Trophoblast cell (in vitro differentiated cells and primary cell): ENCODE measurements at regions not wholly inside any gene's neighbourhood (a gene's known extent, or its start where the extent isn't known, plus 50 kb on each side); places are given as distances from the start of the nearest gene placed in this dataset.
A peak's percentile ranks its signal among the peaks of the same experiment; 100 is the strongest.

Experiments
- DNase-seq, 2 donors: peaks; one replicate each; pipeline ENCODE4 v3.0.0-alpha.2; 2016
- H2AFZ ChIP-seq: 2 replicates; pipeline ENCODE4 v1.6.1; 2013; ENCODE audit warnings: low read length, moderate library complexity, mild to moderate bottlenecking; ENCODE audit not compliant: insufficient read depth, poor library complexity
- H2AK5ac ChIP-seq: 2 replicates; pipeline ENCODE4 v1.6.1; 2013; ENCODE audit warnings: mild to moderate bottlenecking, low read length
- H2BK120ac ChIP-seq: 2 replicates; pipeline ENCODE4 v1.6.1; 2013; ENCODE audit warnings: low read length, mild to moderate bottlenecking, moderate library complexity; ENCODE audit not compliant: insufficient read depth, poor library complexity
- H2BK12ac ChIP-seq: 2 replicates; pipeline ENCODE4 v1.6.1; 2013; ENCODE audit warnings: mild to moderate bottlenecking, low read length, moderate library complexity
- H2BK5ac ChIP-seq: 2 replicates; pipeline ENCODE4 v1.6.1; 2013; ENCODE audit warnings: low read length, low read depth, moderate library complexity, mild to moderate bottlenecking; ENCODE audit not compliant: poor library complexity
- H3K14ac ChIP-seq: 2 replicates; pipeline ENCODE4 v1.6.1; 2013; ENCODE audit warnings: mild to moderate bottlenecking, low read length
- H3K18ac ChIP-seq: 2 replicates; pipeline ENCODE4 v1.6.1; 2013; ENCODE audit warnings: mild to moderate bottlenecking, low read length
- H3K23ac ChIP-seq: 2 replicates; pipeline ENCODE4 v1.6.1; 2013; ENCODE audit warnings: low read length
- H3K27ac ChIP-seq: 2 replicates; pipeline ENCODE4 v1.5.1; 2013; ENCODE audit warnings: low read depth, mild to moderate bottlenecking, inconsistent platforms, low read length, moderate library complexity
- H3K27me3 ChIP-seq: 2 replicates; pipeline ENCODE4 v1.6.1; 2013; ENCODE audit warnings: inconsistent platforms, mild to moderate bottlenecking, low read length, moderate library complexity; ENCODE audit not compliant: insufficient read depth
- H3K36me3 ChIP-seq, 2 experiments: 1 replicate in 1 of 2; 2 replicates in 1 of 2; pipeline ENCODE4 v1.6.1; 2013; ENCODE audit warnings: low read length in 2 of 2, mild to moderate bottlenecking in 2 of 2, moderate library complexity in 1 of 2; ENCODE audit not compliant: insufficient read depth in 2 of 2, control insufficient read depth in 1 of 2
- H3K4ac ChIP-seq: 2 replicates; pipeline ENCODE4 v1.6.1; 2013; ENCODE audit warnings: low read depth, mild to moderate bottlenecking, low read length, moderate library complexity
- H3K4me1 ChIP-seq, 2 experiments: 1 replicate in 1 of 2; 2 replicates in 1 of 2; pipeline ENCODE4 v1.6.1; 2013; ENCODE audit warnings: low read length in 2 of 2, mild to moderate bottlenecking in 2 of 2, moderate library complexity in 1 of 2; ENCODE audit not compliant: insufficient read depth in 2 of 2, control insufficient read depth in 1 of 2
- H3K4me2 ChIP-seq: 2 replicates; pipeline ENCODE4 v1.6.1; 2013; ENCODE audit warnings: inconsistent platforms, mild to moderate bottlenecking, low read length, moderate library complexity
- H3K4me3 ChIP-seq: 2 replicates; pipeline ENCODE4 v1.5.1; 2013; ENCODE audit warnings: mild to moderate bottlenecking, low read depth, low read length, inconsistent platforms
- H3K79me1 ChIP-seq: one replicate; pipeline ENCODE4 v1.6.1; 2013; ENCODE audit warnings: low read length
- H3K79me2 ChIP-seq: 2 replicates; pipeline ENCODE4 v1.6.1; 2013; ENCODE audit warnings: low read length, mild to moderate bottlenecking; ENCODE audit not compliant: control insufficient read depth, insufficient read depth, poor library complexity
- H3K9ac ChIP-seq: 2 replicates; pipeline ENCODE4 v1.6.1; 2013; ENCODE audit warnings: mild to moderate bottlenecking, low read length
- H3K9me3 ChIP-seq: 2 replicates; pipeline ENCODE4 v1.6.1; 2013; ENCODE audit warnings: low read depth, mild to moderate bottlenecking, control low read depth, inconsistent platforms, low read length; ENCODE audit not compliant: insufficient read depth
- H4K12ac ChIP-seq: 2 replicates; pipeline ENCODE4 v1.6.1; 2013; ENCODE audit warnings: low read depth, mild to moderate bottlenecking, low read length, moderate library complexity
- H4K8ac ChIP-seq: 2 replicates; pipeline ENCODE4 v1.6.1; 2013; ENCODE audit warnings: low read depth, mild to moderate bottlenecking, low read length, moderate library complexity
- H4K91ac ChIP-seq: one replicate; pipeline ENCODE4 v1.6.1; 2013; ENCODE audit warnings: low read depth, mild to moderate bottlenecking, low read length, moderate library complexity
- WGBS: extraction: QIAGEN DNeasy Blood & Tissue Kit; methylation state at CpG from one replicate; pipeline ENCODE4 v1.1.7; 2013; ENCODE audit warnings: missing lambda C conversion rate; ENCODE audit not compliant: insufficient read length, insufficient coverage; ENCODE audit errors: extremely low coverage; 5-methylcytosine and 5-hydroxymethylcytosine counted together

- Histone ChIP-seq H3K27ac (no peak overlapping the region), H3K4me1 (no peaks in the 10 kb centered on the region), H2AK5ac (no peak overlapping the region), H3K23ac (no peak overlapping the region), H3K27me3 (no peaks in the 10 kb centered on the region), H2BK12ac (no peak overlapping the region), H4K8ac (no peak overlapping the region), H3K9me3 (peaks cover 3% of the 10 kb centered on the region), H4K91ac (no peak overlapping the region), H3K4ac (no peak overlapping the region), H4K12ac (no peak overlapping the region), H3K79me2 (no peaks in the 10 kb centered on the region), H2AFZ (no peak overlapping the region), H2BK120ac (no peak overlapping the region), H3K4me3 (no peak overlapping the region), H2BK5ac (no peak overlapping the region), H3K36me3 (no peaks in the 10 kb centered on the region), H3K9ac (no peak overlapping the region), H3K14ac (no peak overlapping the region), H3K4me2 (no peak overlapping the region), H3K79me1 (no peaks in the 10 kb centered on the region), H3K18ac (no peak overlapping the region)
- DNase-seq: no peak
- WGBS: no CpG with 5 or more reads among the region's 5 CpGs
Measured at GRCh38 chrX:93580634-93581033, 92.7 kb downstream of the NAP1L3 start.

GRCh38 chrX:93538575-93538974 is 134.8 kb downstream of the NAP1L3 start:
- DNase-seq: peak in 1 of 2 donors; percentile 20
- Histone ChIP-seq H3K27ac (no peak overlapping the region), H4K8ac (no peak overlapping the region), H3K23ac (no peak overlapping the region), H3K36me3 (no peaks in the 10 kb centered on the region), H3K27me3 (no peaks in the 10 kb centered on the region), H3K79me1 (no peaks in the 10 kb centered on the region), H3K18ac (no peak overlapping the region), H3K4ac (no peak overlapping the region), H3K4me3 (no peak overlapping the region), H3K14ac (no peak overlapping the region), H2BK12ac (no peak overlapping the region), H3K4me1 (no peaks in the 10 kb centered on the region), H4K91ac (no peak overlapping the region), H3K79me2 (no peaks in the 10 kb centered on the region), H2AFZ (no peak overlapping the region), H3K9me3 (no peaks in the 10 kb centered on the region), H2BK5ac (no peak overlapping the region), H4K12ac (no peak overlapping the region), H3K4me2 (no peak overlapping the region), H3K9ac (no peak overlapping the region), H2BK120ac (no peak overlapping the region), H2AK5ac (no peak overlapping the region)
- no CpG with 5 or more reads among the region's 3 CpGs for WGBS

- no peak overlapping the region for H2BK12ac ChIP-seq
- H2AK5ac ChIP-seq: no peak overlapping the region
- H3K36me3 ChIP-seq: no peaks in the 10 kb centered on the region
- no peak overlapping the region for H3K14ac ChIP-seq
- H3K23ac ChIP-seq: no peak overlapping the region
- no peak overlapping the region for H2BK120ac ChIP-seq
- no peak overlapping the region for H2AFZ ChIP-seq
- no peak overlapping the region for H3K4me2 ChIP-seq
- H3K4ac ChIP-seq: no peak overlapping the region
- H3K27ac ChIP-seq: no peak overlapping the region
- no peak overlapping the region for H3K18ac ChIP-seq
- H4K12ac ChIP-seq: no peak overlapping the region
- H3K27me3 ChIP-seq: no peaks in the 10 kb centered on the region
- no peak overlapping the region for H3K9ac ChIP-seq
- no CpG with 5 or more reads among the region's 3 CpGs for WGBS
- H4K91ac ChIP-seq: no peak overlapping the region
- DNase-seq: no peak
- no peaks in the 10 kb centered on the region for H3K79me1 ChIP-seq
- H3K79me2 ChIP-seq: no peaks in the 10 kb centered on the region
- no peak overlapping the region for H2BK5ac ChIP-seq
- no peaks in the 10 kb centered on the region for H3K9me3 ChIP-seq
- no peaks in the 10 kb centered on the region for H3K4me1 ChIP-seq
- no peak overlapping the region for H3K4me3 ChIP-seq
- no peak overlapping the region for H4K8ac ChIP-seq
Measured at GRCh38 chrX:93528917-93529316, 144.5 kb downstream of the NAP1L3 start.
